ENCODE measurements at regions not wholly inside any gene's neighbourhood (a gene's known extent, or its start where the extent isn't known, plus 50 kb on each side); places are given as distances from the start of the nearest gene placed in this dataset.

GRCh38 chr3:73828348-73828747 is 203.6 kb upstream of the PDZRN3 start:
- TF ChIP-seq POLR2AphosphoS5 (IDR thresholded peaks at IDR 0.05; ENCODE audit: low read depth, low read length): no peak
- TF ChIP-seq SIN3A (IDR thresholded peaks at IDR 0.05; ENCODE audit: borderline replicate concordance, insufficient read depth, low read length): no peak
- TF ChIP-seq, protein P1, sequence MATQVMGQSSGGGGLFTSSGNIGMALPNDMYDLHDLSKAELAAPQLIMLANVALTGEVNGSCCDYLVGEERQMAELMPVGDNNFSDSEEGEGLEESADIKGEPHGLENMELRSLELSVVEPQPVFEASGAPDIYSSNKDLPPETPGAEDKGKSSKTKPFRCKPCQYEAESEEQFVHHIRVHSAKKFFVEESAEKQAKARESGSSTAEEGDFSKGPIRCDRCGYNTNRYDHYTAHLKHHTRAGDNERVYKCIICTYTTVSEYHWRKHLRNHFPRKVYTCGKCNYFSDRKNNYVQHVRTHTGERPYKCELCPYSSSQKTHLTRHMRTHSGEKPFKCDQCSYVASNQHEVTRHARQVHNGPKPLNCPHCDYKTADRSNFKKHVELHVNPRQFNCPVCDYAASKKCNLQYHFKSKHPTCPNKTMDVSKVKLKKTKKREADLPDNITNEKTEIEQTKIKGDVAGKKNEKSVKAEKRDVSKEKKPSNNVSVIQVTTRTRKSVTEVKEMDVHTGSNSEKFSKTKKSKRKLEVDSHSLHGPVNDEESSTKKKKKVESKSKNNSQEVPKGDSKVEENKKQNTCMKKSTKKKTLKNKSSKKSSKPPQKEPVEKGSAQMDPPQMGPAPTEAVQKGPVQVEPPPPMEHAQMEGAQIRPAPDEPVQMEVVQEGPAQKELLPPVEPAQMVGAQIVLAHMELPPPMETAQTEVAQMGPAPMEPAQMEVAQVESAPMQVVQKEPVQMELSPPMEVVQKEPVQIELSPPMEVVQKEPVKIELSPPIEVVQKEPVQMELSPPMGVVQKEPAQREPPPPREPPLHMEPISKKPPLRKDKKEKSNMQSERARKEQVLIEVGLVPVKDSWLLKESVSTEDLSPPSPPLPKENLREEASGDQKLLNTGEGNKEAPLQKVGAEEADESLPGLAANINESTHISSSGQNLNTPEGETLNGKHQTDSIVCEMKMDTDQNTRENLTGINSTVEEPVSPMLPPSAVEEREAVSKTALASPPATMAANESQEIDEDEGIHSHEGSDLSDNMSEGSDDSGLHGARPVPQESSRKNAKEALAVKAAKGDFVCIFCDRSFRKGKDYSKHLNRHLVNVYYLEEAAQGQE (IDR thresholded peaks at IDR 0.05; ENCODE audit: insufficient read depth in 1 of 2, low read depth in 2 of 2, low read length in 2 of 2): no peak
- no peak for TF ChIP-seq TAF1 (IDR thresholded peaks at IDR 0.05; ENCODE audit: borderline replicate concordance, insufficient read depth, low read length)
- TF ChIP-seq FOXP2 (optimal IDR thresholded peaks at IDR 0.05; ENCODE audit: borderline replicate concordance, extremely low read depth, extremely low read length, insufficient read depth): no peak

All from PFSK-1 (cell line).